Stimulated activated naive CD8-positive, alpha-beta T cell treated with anti-CD3 and anti-CD28 coated beads, Interleukin-15, Interleukin-2, amounts not matched to agents 100 ng/mL and 50 ng/mL, for 24 hours (primary cell): ENCODE measurements at regions not wholly inside any gene's neighbourhood (a gene's known extent, or its start where the extent isn't known, plus 50 kb on each side); places are given as distances from the start of the nearest gene placed in this dataset.
"Not testable (repeated sequence)": the region's sequence is repeated elsewhere in the genome, so short reads cannot be mapped to it uniquely, and the experiment has no call there.

ENCODE experiments used
- H3K27ac Mint-ChIP-seq: one replicate; pipeline ENCODE4 v1.8.0; 2021; ENCODE audit warnings: mild to moderate bottlenecking, mixed read lengths
- H3K27me3 Mint-ChIP-seq: one replicate; pipeline ENCODE4 v1.8.0; 2021; ENCODE audit warnings: mixed read lengths
- H3K36me3 Mint-ChIP-seq: one replicate; pipeline ENCODE4 v1.8.0; 2021; ENCODE audit warnings: low read depth, mixed read lengths
- H3K4me1 Mint-ChIP-seq: one replicate; pipeline ENCODE4 v1.8.0; 2021; ENCODE audit warnings: low read depth, mixed read lengths
- H3K4me3 Mint-ChIP-seq: one replicate; pipeline ENCODE4 v1.8.0; 2021; ENCODE audit warnings: mild to moderate bottlenecking, mixed read lengths
- H3K9me3 Mint-ChIP-seq: one replicate; pipeline ENCODE4 v1.8.0; 2021; ENCODE audit warnings: mixed read lengths

DNA sequence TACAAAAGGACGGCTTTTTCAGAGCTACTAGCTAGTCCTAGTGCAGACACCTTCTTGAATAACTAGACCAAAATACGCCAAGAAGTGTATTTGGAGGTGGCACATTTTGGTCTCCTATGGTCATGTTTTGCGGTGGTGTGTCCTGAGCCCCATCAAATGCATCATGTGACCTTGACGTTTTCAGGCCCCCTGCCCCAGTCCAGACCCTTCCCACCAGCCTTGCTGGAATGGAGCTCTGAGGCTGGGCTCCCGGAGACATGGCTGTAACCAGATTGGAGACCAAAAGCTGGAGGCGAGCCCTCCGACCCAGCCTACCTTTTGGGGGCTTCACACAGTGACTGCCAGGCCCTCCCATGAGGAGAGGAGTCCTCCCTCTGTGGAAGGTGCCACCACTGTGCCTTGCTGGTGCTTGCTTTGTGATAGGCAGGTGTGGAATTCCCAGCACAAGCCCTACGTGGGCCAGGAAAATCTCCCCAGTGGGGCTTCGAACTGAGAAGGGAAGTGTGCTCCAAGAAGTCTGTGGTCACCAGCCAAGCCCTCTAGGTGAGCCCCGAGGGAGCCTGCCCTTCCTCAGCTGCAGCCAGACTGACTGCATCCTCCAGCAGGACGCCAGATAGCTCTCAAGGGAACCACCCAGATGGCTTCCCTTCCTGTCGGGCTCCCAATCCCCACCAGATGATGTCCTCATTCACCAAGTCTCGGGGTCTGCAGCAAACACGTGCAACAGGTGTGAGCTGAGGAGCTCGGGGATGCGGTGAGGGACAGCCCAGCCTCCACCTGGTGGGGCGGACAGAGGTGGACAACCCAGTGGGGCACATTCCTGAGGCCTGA lies 126.2 kb downstream of the ASB7 start:
- Mint-ChIP-seq H3K4me1 (no peaks in the 10 kb centered on the region), H3K4me3 (no peak overlapping the region), H3K9me3 (no peaks in the 10 kb centered on the region), H3K27me3 (no peaks in the 10 kb centered on the region), H3K36me3 (no peaks in the 10 kb centered on the region), H3K27ac (no peak overlapping the region)

DNA sequence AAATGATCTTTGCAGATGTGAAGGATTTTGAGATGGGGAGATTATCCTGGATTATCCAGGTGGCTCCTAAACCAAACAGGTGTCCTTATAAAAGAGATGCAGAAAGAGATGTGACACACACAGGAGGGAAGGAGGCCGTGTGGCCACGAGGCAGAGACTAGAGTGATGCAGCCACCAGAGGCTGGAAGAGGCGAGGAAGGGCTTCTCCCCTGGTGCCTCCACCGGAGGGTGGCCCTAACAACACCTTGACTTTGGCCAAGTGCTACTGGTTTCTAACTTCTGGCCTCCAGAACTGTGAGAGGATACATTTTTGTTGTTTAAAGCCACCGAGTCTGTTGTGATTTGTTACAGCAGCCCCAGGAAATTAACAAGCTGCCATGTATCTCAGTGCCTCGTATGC lies 127.1 kb downstream of the ASB7 start:
- Mint-ChIP-seq H3K9me3 (no peaks in the 10 kb centered on the region), H3K36me3 (no peaks in the 10 kb centered on the region), H3K4me3 (no peak overlapping the region), H3K27ac (no peak overlapping the region), H3K4me1 (no peaks in the 10 kb centered on the region), H3K27me3 (no peaks in the 10 kb centered on the region)

DNA sequence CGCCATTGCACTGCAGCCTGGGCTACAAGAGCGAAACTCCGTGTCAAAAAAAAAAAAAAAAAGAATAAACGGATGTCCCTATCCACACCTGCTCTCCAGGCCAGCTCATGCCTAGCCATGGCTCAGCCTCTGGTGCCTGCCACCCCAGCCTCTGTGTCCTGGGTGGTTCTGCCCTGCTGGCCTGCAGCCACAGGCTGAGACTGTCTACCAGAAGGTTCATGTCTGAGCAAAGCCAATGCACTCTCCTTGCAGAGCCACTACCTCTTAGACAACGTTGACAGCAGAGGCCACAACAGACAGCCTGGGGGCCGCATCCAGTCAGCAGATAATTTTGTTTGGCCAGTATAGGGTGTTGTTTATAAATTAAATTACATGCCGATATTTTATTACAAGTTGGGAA lies 127.7 kb downstream of the ASB7 start:
- no peaks in the 10 kb centered on the region for H3K4me1 Mint-ChIP-seq
- no peaks in the 10 kb centered on the region for H3K36me3 Mint-ChIP-seq
- no peaks in the 10 kb centered on the region for H3K9me3 Mint-ChIP-seq
- no peaks in the 10 kb centered on the region for H3K27me3 Mint-ChIP-seq
- no peak overlapping the region for H3K4me3 Mint-ChIP-seq
- no peak overlapping the region for H3K27ac Mint-ChIP-seq

DNA sequence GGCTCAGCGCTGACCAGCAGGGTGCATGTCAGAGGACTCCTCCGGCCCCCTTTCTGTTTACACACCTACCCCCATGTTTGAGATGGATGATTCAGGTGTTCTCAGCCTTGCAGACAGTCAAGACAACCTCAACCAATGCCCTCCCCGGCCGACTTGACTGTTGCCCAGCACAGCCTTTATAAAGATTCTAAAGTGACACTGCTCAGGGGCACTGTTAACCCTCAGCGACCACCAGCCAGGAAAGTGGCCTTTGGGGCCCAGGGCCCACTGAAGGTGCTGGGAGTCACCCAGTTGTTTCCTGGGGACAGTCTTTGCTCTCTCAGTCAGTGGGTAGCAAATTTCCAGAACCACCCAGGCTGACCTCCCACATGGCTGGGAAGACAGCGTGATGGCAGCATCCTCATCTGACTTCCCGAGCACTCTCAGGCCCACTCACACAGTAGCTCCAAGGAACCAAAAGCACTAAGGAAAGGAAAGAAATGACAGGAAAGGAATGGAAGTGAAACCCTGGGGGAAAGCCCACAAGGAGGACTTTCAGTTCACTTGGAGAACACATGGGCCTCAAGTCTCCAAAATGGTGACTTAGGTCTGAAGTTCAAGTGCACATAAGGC lies 128.4 kb downstream of the ASB7 start:
- Mint-ChIP-seq H3K9me3 (no peaks in the 10 kb centered on the region), H3K4me1 (no peaks in the 10 kb centered on the region), H3K27me3 (no peaks in the 10 kb centered on the region), H3K27ac (no peak overlapping the region), H3K36me3 (no peaks in the 10 kb centered on the region), H3K4me3 (no peak overlapping the region)

DNA sequence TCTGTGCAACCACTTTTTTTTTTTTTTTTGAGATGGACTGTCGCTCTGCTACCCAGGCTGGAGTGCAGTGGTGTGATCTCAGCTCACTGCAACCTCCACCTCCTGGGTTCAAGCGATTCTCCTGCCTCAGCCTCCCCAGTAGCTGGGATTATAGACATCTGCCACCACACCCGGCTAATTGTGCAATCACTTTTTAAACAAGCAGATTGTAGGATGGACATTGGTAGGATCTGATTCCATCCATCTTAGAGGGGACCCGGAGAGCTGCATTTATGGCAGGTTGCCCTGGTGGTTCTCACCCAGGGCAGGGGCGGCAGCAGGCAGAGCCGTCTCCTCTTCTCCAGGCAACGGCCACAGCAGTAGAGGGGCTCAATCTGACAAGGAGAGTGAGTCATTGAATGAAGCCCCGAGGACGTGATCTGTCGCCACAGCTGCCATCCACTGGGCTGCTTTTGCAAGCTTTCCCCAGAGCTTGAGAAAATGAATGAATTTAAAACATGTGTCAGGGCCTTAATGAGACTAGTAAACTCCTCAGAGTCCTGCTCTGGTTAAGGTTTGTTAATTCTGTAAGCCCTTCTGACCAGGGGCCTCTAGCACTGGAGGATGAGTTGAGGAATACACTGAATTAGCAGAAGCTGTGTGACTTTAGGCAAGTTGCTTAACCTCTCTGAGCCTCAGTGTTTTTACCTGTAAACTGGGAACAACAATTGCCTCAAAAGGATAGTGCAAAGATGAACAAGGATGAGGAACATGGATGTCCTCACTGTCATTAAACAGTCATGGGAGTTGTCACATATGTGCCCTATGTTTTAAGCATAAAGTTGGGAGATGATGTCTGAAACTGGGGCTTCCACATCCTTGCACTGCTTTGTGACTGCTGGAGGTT lies 129.1 kb downstream of the ASB7 start:
- H3K27ac Mint-ChIP-seq, result no peak overlapping the region
- no peaks in the 10 kb centered on the region for H3K27me3 Mint-ChIP-seq
- no peak overlapping the region for H3K4me3 Mint-ChIP-seq

DNA sequence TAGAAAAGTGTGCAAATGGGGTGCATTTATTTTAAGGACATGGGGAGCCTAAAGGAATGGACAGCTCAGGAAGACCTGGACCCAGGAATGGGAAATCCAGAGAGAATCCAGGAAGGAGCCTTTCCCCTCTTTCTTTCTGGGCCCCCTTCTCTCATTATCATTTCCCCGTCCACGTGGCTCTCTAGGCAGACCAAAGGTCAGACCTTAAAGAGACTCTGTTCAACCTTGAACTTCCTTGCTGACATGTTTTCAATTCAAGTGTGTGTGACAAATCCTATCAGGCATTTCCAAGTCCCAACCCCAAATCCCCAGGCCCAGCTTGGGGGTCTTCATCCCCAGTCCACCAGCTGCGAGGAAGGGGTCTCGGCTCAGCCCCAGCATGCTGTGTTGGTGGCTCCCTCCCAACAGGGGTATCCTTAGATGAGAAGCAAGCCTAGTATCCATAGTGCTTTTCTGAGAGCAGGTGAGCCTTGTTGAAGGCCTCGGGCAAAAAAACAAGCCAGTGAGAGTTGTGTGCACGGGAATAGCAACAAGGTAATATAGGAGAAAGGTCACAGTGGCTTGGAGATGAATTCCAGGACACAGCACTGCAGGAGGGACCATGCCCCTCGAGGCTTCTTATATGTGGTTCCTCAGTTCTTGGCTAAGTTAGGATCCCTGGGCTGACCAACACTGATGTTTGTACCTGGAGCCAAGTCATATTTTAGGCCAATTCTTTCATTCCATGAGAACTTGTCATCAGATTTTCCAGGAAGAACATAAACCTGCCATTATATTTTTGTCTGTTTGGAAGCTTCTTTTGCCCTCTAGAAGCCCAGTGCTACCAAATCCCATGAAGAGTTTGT lies 130.0 kb downstream of the ASB7 start:
- H3K36me3 Mint-ChIP-seq, result no peaks in the 10 kb centered on the region
- no peaks in the 10 kb centered on the region for H3K9me3 Mint-ChIP-seq
- H3K4me1 Mint-ChIP-seq, result no peaks in the 10 kb centered on the region
- H3K27me3 Mint-ChIP-seq, result no peaks in the 10 kb centered on the region
- H3K27ac Mint-ChIP-seq, result no peak overlapping the region
- no peak overlapping the region for H3K4me3 Mint-ChIP-seq

More for the DNA sequence above, 129.1 kb downstream of the ASB7 start:
- Mint-ChIP-seq H3K4me1 (no peaks in the 10 kb centered on the region), H3K9me3 (no peaks in the 10 kb centered on the region), H3K36me3 (no peaks in the 10 kb centered on the region)

DNA sequence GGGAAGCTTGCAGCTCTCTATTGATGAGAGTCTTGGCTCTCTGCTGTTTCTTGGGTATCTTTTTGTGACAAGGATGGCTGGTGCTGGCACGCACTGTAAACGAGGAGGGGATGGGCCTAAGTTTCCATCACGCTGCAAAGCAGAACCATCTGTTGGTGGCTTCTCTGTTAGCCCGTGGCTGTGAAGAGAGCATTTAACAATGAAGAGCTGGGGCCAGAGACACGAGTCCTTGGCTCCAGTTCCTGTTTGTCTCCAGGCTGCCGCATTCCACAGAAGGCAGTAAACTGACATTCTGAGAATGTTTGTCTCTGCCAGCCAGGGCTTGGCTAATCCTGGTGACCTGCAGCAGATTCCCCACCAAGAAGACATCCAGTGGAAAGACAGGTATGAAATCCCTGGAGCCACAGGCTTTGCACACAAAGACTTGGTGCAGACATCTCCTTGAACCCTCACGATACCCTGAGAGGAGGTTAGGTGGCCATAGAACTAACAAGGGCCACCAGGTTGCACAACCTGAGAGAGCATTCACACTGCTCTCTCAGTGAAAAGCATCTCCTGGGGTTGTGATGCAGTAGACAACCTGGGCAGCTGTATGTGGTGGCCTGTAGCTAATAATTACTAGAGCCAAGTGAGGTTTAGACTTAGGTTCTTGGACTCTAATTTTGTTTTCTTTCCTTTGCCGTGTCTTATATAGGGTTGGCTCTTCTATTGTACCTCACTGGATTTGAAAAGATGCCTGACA lies 130.9 kb downstream of the ASB7 start:
- Mint-ChIP-seq H3K36me3 (no peaks in the 10 kb centered on the region), H3K4me1 (no peaks in the 10 kb centered on the region), H3K4me3 (no peak overlapping the region), H3K27me3 (no peaks in the 10 kb centered on the region), H3K27ac (no peak overlapping the region), H3K9me3 (no peaks in the 10 kb centered on the region)

DNA sequence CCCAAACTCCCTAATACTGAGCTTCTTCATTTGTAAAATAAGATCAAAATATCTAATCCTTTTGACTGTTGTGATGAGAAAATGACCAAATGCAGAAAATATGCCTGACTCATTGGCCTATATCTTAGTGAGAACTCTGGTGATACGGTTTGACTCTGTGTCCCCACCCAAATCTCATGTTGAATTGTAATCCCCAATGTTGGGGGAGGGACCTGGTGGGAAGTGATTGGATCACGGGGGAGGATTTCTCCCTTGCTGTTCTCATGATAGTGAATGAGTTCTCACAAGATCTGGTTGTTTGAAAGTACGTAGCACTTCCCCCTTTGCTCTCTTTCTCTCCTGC lies 131.4 kb downstream of the ASB7 start:
- H3K27ac Mint-ChIP-seq, H3K4me3 Mint-ChIP-seq, H3K36me3 Mint-ChIP-seq, H3K27me3 Mint-ChIP-seq, H3K4me1 Mint-ChIP-seq, H3K9me3 Mint-ChIP-seq: not testable (repeated sequence)

DNA sequence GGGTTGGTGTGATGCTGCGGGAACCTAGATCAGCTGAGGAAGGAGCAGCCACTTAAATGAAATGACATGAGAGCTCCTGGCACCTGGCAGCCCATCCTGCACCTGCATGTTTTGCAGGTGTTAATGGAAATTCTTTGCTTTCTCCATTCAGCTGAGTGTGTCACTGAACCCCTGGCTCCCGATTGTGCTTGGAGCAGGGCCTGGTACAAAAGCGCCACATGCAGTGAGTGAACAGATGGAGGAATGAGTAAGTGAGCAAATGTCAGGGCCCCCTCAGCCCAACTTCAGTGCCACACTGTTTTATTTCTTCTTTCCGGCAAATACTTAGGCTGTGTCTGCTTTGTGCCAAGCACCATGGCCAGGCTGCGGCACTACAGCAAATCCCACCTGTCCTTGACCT lies 132.2 kb downstream of the ASB7 start:
- H3K4me3 Mint-ChIP-seq, result no peak overlapping the region
- no peaks in the 10 kb centered on the region for H3K9me3 Mint-ChIP-seq
- no peaks in the 10 kb centered on the region for H3K27me3 Mint-ChIP-seq
- H3K4me1 Mint-ChIP-seq, result no peaks in the 10 kb centered on the region
- no peaks in the 10 kb centered on the region for H3K36me3 Mint-ChIP-seq
- no peak overlapping the region for H3K27ac Mint-ChIP-seq

DNA sequence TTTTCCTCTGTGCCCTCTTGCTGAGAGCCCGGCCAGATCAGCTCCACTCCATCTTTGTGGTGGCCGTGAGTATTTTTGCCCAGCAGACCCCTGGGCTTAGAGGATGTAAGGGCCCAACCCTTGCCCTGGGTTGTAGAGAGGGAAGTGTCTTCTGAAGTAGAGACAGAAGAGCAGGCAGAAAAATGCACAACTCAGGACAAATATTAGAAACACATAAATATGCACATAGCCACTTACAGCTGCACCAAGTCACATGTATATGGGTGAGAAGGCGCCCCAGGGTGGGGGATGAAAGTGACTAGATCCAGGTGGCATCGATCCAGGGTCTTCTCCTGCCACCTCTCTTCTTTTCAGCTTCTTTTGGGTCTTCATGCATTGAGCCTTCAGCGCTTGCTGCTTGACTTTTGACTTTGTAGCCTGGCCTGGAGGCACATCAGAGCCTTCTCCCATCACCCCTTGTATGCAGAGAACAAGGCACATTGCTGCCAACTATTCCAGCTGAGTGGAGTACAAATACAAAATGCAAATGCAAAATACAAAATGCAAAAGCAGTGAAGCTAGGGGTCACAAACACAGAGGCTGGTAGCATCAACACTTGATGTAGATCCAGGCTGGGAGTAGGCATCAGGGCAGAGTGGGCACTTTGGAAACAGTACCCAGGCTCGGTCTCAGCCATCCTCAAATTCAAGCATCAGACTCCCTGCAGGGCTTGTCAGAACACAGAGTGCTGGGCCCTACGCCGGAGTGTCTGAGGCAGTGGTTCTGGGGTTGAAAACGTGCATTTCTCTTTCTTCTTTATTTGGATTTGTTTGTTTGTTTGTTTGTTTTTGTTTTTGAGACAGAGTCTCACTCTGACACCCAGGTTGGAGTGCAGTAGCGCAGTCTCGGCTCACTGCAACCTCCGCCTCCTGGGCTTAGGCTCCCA lies 133.0 kb downstream of the ASB7 start:
- Mint-ChIP-seq H3K4me1 (no peaks in the 10 kb centered on the region), H3K4me3 (no peak overlapping the region), H3K9me3 (no peaks in the 10 kb centered on the region), H3K27ac (no peak overlapping the region), H3K36me3 (no peaks in the 10 kb centered on the region), H3K27me3 (no peaks in the 10 kb centered on the region)

DNA sequence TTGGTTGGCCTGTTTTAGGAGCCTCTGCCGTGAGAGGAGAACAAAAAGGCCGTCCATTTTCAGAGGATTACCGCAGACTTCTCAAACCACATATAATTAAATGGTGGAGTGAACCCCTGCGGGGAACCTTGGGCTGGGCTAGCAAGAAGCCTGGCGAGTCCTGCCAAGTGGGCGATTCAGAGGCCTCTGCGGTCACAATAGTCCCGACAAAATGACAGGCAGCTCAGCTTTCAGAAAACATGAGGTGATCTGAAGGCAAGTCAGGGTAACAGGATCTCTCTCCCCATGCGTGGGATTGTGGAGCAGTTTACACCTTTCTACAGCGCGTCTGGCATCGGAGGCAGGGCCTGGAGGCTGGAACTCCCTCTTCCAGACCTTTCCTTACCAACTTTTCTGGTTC lies 134.8 kb downstream of the ASB7 start:
- H3K27ac Mint-ChIP-seq, result no peak overlapping the region
- no peaks in the 10 kb centered on the region for H3K9me3 Mint-ChIP-seq
- H3K27me3 Mint-ChIP-seq, result peaks cover 5% of the 10 kb centered on the region
- H3K36me3 Mint-ChIP-seq, result no peaks in the 10 kb centered on the region
- no peaks in the 10 kb centered on the region for H3K4me1 Mint-ChIP-seq
- H3K4me3 Mint-ChIP-seq, result no peak overlapping the region

DNA sequence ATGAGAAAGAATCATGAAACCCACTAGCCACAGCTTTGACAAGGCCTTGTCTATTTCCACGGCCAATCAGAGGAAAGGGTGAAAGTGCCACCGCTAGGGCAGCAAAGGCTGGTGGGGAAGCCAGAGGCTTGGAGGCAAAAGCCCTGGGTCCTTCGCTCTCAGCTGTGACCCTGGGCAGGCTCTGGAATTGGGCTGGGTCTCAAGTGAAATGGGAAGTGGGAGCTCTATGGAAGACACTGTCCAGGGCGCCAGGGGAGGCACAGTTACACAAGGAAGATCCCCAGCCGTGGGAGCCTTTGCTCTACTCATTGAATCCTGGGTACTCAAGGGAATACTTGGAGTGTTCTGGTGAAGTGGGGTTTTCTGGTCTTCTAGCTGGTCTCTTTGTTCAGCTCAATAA lies 136.2 kb downstream of the ASB7 start:
- no peaks in the 10 kb centered on the region for H3K9me3 Mint-ChIP-seq
- no peak overlapping the region for H3K4me3 Mint-ChIP-seq
- no peaks in the 10 kb centered on the region for H3K4me1 Mint-ChIP-seq
- no peak overlapping the region for H3K27ac Mint-ChIP-seq
- H3K36me3 Mint-ChIP-seq, result no peaks in the 10 kb centered on the region
- H3K27me3 Mint-ChIP-seq, result peaks cover 13% of the 10 kb centered on the region

DNA sequence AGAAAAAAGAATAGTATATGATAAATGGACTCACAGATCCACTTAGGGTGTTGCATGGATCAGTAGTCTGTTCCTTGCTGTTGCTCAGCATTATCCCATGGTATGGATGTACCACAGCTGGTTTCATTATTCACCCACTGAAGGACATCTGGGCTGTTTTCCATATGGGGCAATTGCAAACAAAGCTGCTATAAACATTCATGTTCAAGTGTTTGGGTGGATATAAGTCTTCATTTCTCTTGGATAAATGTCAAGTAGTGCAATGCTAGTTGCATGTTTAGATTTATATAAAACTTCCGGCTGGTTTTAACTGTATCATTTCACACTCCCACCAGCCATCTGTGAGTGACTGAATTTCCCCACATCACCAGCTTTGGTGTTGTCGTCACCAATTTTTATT lies 137.7 kb downstream of the ASB7 start:
- Mint-ChIP-seq H3K4me1 (no peaks in the 10 kb centered on the region), H3K27me3 (peaks cover 21% of the 10 kb centered on the region)

More for the DNA sequence above, 137.7 kb downstream of the ASB7 start:
- no peak overlapping the region for H3K27ac Mint-ChIP-seq
- no peak overlapping the region for H3K4me3 Mint-ChIP-seq
- H3K36me3 Mint-ChIP-seq, result no peaks in the 10 kb centered on the region
- no peaks in the 10 kb centered on the region for H3K9me3 Mint-ChIP-seq
